GM23248 (cell line): ENCODE measurements at regions not wholly inside any gene's neighbourhood (a gene's known extent, or its start where the extent isn't known, plus 50 kb on each side); places are given as distances from the start of the nearest gene placed in this dataset.

Source experiments
- DNase-seq: peaks from one replicate; pipeline ENCODE4 v3.0.0-alpha.2; 2015
- H2AFZ ChIP-seq: fragments of 200-600 bp; sonication (generic); 2 replicates; pipeline ENCODE4 v1.6.1; 2016; ENCODE audit warnings: antibody characterized with exemption
- H3F3A ChIP-seq: fragments of 200-600 bp; sonication (generic); 2 replicates; pipeline ENCODE4 v1.6.1; 2016; ENCODE audit warnings: mild to moderate bottlenecking, antibody characterized with exemption, mixed run types; ENCODE audit not compliant: insufficient read depth
- H3K27ac ChIP-seq: fragments of 200-600 bp; sonication (generic); 2 replicates; pipeline ENCODE4 v1.5.1; 2016; ENCODE audit warnings: mild to moderate bottlenecking
- H3K27me3 ChIP-seq: fragments of 200-600 bp; sonication (generic); replicated peaks from 2 replicates; pipeline ENCODE4 v1.6.1; 2016; ENCODE audit warnings: mild to moderate bottlenecking; ENCODE audit not compliant: insufficient read depth
- H3K36me3 ChIP-seq: fragments of 200-600 bp; sonication (generic); 2 replicates; pipeline ENCODE4 v1.6.1; 2016; ENCODE audit warnings: low read depth, mild to moderate bottlenecking
- H3K4me1 ChIP-seq: fragments of 200-600 bp; sonication (generic); 2 replicates; pipeline ENCODE4 v1.6.1; 2016; ENCODE audit warnings: mild to moderate bottlenecking; ENCODE audit not compliant: insufficient read depth
- H3K4me2 ChIP-seq: fragments of 200-600 bp; sonication (generic); one replicate; pipeline ENCODE4 v1.6.1; 2016; ENCODE audit warnings: mild to moderate bottlenecking; ENCODE audit not compliant: unreplicated experiment
- H3K4me3 ChIP-seq: fragments of 200-600 bp; sonication (generic); 2 replicates; pipeline ENCODE4 v1.5.1; 2016; ENCODE audit warnings: mild to moderate bottlenecking
- H3K79me2 ChIP-seq: fragments of 200-600 bp; sonication (generic); 2 replicates; pipeline ENCODE4 v1.6.1; 2016; ENCODE audit warnings: mild to moderate bottlenecking; ENCODE audit not compliant: insufficient read depth
- H3K9ac ChIP-seq: fragments of 200-600 bp; sonication (generic); 2 replicates; pipeline ENCODE4 v1.6.1; 2016; ENCODE audit warnings: mild to moderate bottlenecking
- H3K9me2 ChIP-seq: fragments of 200-600 bp; sonication (generic); 2 replicates; pipeline ENCODE4 v1.6.1; 2016; ENCODE audit warnings: mixed run types, mild to moderate bottlenecking, moderate library complexity; ENCODE audit not compliant: insufficient read depth
- H3K9me3 ChIP-seq: fragments of 200-600 bp; sonication (generic); one replicate; pipeline ENCODE4 v1.6.1; 2017; ENCODE audit warnings: low read depth
- H4K20me1 ChIP-seq: fragments of 200-600 bp; sonication (generic); 2 replicates; pipeline ENCODE4 v1.6.0; 2016; ENCODE audit not compliant: insufficient read depth
- EZH2 ChIP-seq: fragments of 200-600 bp; sonication (generic); IDR thresholded peaks from 2 replicates; pipeline ENCODE4 v1.6.1; 2018; ENCODE audit warnings: antibody characterized with exemption, mild to moderate bottlenecking; ENCODE audit not compliant: insufficient read depth, poor library complexity, severe bottlenecking
- EZH2phosphoT487 ChIP-seq: fragments of 200-600 bp; sonication (generic); IDR thresholded peaks from 2 replicates; pipeline ENCODE4 v1.6.1; 2018; ENCODE audit warnings: antibody characterized with exemption, moderate library complexity, mild to moderate bottlenecking, low read depth; ENCODE audit not compliant: insufficient read depth
- WGBS, 2 experiments: methylation state at CpG; one replicate each; pipeline ENCODE4 v1.1.6; 2015 to 2017; ENCODE audit warnings: low lambda C conversion rate in 2 of 2, low coverage in 1 of 2; ENCODE audit errors: missing lambda C conversion rate in 2 of 2; 5-methylcytosine and 5-hydroxymethylcytosine counted together
- in situ Hi-C: fragments of 300-500 bp; cut with MboI; formaldehyde crosslinking; loops from 2 replicates; pipeline ENCODE4 v1.15.0; 2020

GRCh38 chr12:58443981-58444371 lies 476.3 kb downstream of the LRIG3 start:
- H4K20me1 ChIP-seq = no peaks in the 10 kb centered on the region
- H3K27ac ChIP-seq = no peak overlapping the region
- in situ Hi-C loops = no loop called here
- no peaks in the 10 kb centered on the region for H3K4me1 ChIP-seq
- H3K79me2 ChIP-seq = no peaks in the 10 kb centered on the region
- H3K36me3 ChIP-seq = no peaks in the 10 kb centered on the region
- no peak overlapping the region for H3K9ac ChIP-seq
- WGBS, 2 experiments = 73 to 78% methylated on average over 8 of the region's 8 CpGs
- no peaks in the 10 kb centered on the region for H3K9me3 ChIP-seq
- TF ChIP-seq EZH2phosphoT487 (no peak), EZH2 (no peak)
- no peak for DNase-seq
- H3K4me3 ChIP-seq = no peak overlapping the region
- no peaks in the 10 kb centered on the region for H3F3A ChIP-seq
- no peaks in the 10 kb centered on the region for H3K27me3 ChIP-seq
- H2AFZ ChIP-seq = no peak overlapping the region
- H3K4me2 ChIP-seq = no peak overlapping the region
- no peaks in the 10 kb centered on the region for H3K9me2 ChIP-seq

- H3K27me3 ChIP-seq = no peaks in the 10 kb centered on the region
- no peaks in the 10 kb centered on the region for H4K20me1 ChIP-seq
- 82 to 83% methylated on average over 2 of the region's 2 CpGs for WGBS, 2 experiments
- in situ Hi-C loops = no loop called here
- H3K9ac ChIP-seq = no peak overlapping the region
- no peaks in the 10 kb centered on the region for H3K79me2 ChIP-seq
- H3K9me3 ChIP-seq = no peaks in the 10 kb centered on the region
- no peak overlapping the region for H3K4me3 ChIP-seq
- peaks cover 29% of the 10 kb centered on the region for H3F3A ChIP-seq
- H3K4me2 ChIP-seq = no peak overlapping the region
- no peaks in the 10 kb centered on the region for H3K9me2 ChIP-seq
- no peak for TF ChIP-seq EZH2phosphoT487
- TF ChIP-seq EZH2 = no peak
- H2AFZ ChIP-seq = no peak overlapping the region
- H3K36me3 ChIP-seq = no peaks in the 10 kb centered on the region
- DNase-seq = no peak
- H3K4me1 ChIP-seq = peaks cover 27% of the 10 kb centered on the region
- no peak overlapping the region for H3K27ac ChIP-seq
Observed at GRCh38 chr12:58450868-58451482, 469.3 kb downstream of the LRIG3 start.

- no peaks in the 10 kb centered on the region for H3K9me2 ChIP-seq
- H3F3A ChIP-seq = peaks cover 29% of the 10 kb centered on the region
- H2AFZ ChIP-seq = no peak overlapping the region
- no peaks in the 10 kb centered on the region for H3K9me3 ChIP-seq
- in situ Hi-C loops = no loop called here
- TF ChIP-seq EZH2phosphoT487 = no peak
- TF ChIP-seq EZH2 = no peak
- peak overlapping the region; percentile 11 for H3K4me2 ChIP-seq
- H3K36me3 ChIP-seq = no peaks in the 10 kb centered on the region
- H3K4me3 ChIP-seq = no peak overlapping the region
- WGBS, 2 experiments = 28 to 32% methylated on average over 2 of the region's 2 CpGs
- peaks cover 27% of the 10 kb centered on the region for H3K4me1 ChIP-seq
- H3K79me2 ChIP-seq = no peaks in the 10 kb centered on the region
- H4K20me1 ChIP-seq = no peaks in the 10 kb centered on the region
- no peaks in the 10 kb centered on the region for H3K27me3 ChIP-seq
- H3K9ac ChIP-seq = no peak overlapping the region
- peak overlapping the region; percentile 18; the same call in 1 of the 2 replicates for H3K27ac ChIP-seq
- peak; percentile 69 for DNase-seq
Observed at GRCh38 chr12:58452546-58452945, 467.8 kb downstream of the LRIG3 start.

- H3K36me3 ChIP-seq = no peaks in the 10 kb centered on the region
- WGBS, 2 experiments = 100% methylated on average over 3 of the region's 3 CpGs
- H3K9me2 ChIP-seq = no peaks in the 10 kb centered on the region
- H3K4me2 ChIP-seq = peak overlapping the region; percentile 11
- in situ Hi-C loops = no loop called here
- H3F3A ChIP-seq = peaks cover 29% of the 10 kb centered on the region
- H4K20me1 ChIP-seq = no peaks in the 10 kb centered on the region
- H3K27me3 ChIP-seq = no peaks in the 10 kb centered on the region
- H3K27ac ChIP-seq = no peak overlapping the region
- H3K9me3 ChIP-seq = no peaks in the 10 kb centered on the region
- H3K9ac ChIP-seq = no peak overlapping the region
- H3K79me2 ChIP-seq = no peaks in the 10 kb centered on the region
- DNase-seq = peak; percentile 24
- peaks cover 32% of the 10 kb centered on the region for H3K4me1 ChIP-seq
- no peak overlapping the region for H3K4me3 ChIP-seq
- no peak for TF ChIP-seq EZH2
- H2AFZ ChIP-seq = no peak overlapping the region
Observed at GRCh38 chr12:58453306-58453705, 467.0 kb downstream of the LRIG3 start.

GRCh38 chr12:58455136-58455535 lies 465.2 kb downstream of the LRIG3 start:
- H3K27ac ChIP-seq = no peak overlapping the region
- in situ Hi-C loops = no loop called here
- H3F3A ChIP-seq = peaks cover 29% of the 10 kb centered on the region
- H4K20me1 ChIP-seq = no peaks in the 10 kb centered on the region
- no peaks in the 10 kb centered on the region for H3K9me3 ChIP-seq
- H3K4me1 ChIP-seq = peaks cover 38% of the 10 kb centered on the region
- H2AFZ ChIP-seq = no peak overlapping the region
- TF ChIP-seq EZH2 = no peak
- TF ChIP-seq EZH2phosphoT487 = no peak
- DNase-seq = peak; percentile 49
- no peak overlapping the region for H3K9ac ChIP-seq
- no peaks in the 10 kb centered on the region for H3K9me2 ChIP-seq
- H3K4me3 ChIP-seq = no peak overlapping the region
- 38 to 47% methylated on average over 1 of the region's 1 CpG for WGBS, 2 experiments
- H3K79me2 ChIP-seq = no peaks in the 10 kb centered on the region
- no peaks in the 10 kb centered on the region for H3K36me3 ChIP-seq
- H3K4me2 ChIP-seq = peak overlapping the region; percentile 17
- H3K27me3 ChIP-seq = no peaks in the 10 kb centered on the region
